ENCODE measurements at regions not wholly inside any gene's neighbourhood (a gene's known extent, or its start where the extent isn't known, plus 50 kb on each side); places are given as distances from the start of the nearest gene placed in this dataset.
"Not testable (repeated sequence)": the region's sequence is repeated elsewhere in the genome, so short reads cannot be mapped to it uniquely, and the experiment has no call there.

DNA sequence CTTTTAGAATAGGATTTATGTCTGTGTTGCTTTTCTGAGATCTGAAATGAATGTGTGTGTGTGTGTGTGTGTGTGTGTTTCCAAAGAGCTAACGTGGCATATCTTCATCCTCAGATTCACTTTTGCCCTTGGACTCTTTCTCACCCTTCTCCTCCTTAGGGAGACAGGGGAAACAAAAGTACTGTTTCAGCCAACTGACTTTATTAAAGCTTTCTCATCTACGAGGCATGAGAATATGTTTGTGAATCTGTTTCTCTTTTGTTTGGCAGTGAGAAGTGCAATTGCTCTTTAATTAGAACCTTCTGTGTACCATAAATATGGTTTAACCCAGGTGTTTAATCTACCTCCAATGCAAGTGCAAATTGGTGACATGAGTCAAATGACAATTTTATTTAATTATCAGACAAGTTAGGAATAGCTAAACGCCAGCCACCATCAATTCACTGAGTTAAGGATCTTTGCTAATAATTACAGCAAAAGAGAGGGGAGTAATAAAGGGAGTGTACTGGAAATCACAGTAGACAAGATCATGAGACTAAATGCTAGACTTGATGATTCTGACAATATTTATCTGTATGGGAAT is 186.4 kb upstream of the COL3A1 start:
- peak; percentile 23 for DNase-seq (ENCODE audit: low spot score)
- Histone ChIP-seq H3K4me1 (ENCODE audit: insufficient read depth, low read length, poor library complexity, severe bottlenecking) (peaks cover 29% of the 10 kb centered on the region), H3K4me3 (ENCODE audit: low read depth, low read length, poor library complexity, severe bottlenecking) (no peak overlapping the region), H3K27me3 (replicated peaks; ENCODE audit: insufficient read depth, low read depth, low read length, poor library complexity) (no peaks in the 10 kb centered on the region), H3K36me3 (ENCODE audit: insufficient read depth, low read length, poor library complexity, severe bottlenecking) (no peaks in the 10 kb centered on the region), H3K9me3 (ENCODE audit: low read depth, low read length, poor library complexity, severe bottlenecking) (no peaks in the 10 kb centered on the region), H3K27ac (ENCODE audit: low read depth, low read length, poor library complexity, severe bottlenecking) (peak overlapping the region; percentile 11)
- POLR2A ChIA-PET (ENCODE audit: low non-redundant PET): interaction anchor here (0.7 kb wide), 1 partner anchor 181 kb away, joined by 3 read pairs; no protein-coding TSS in a partner anchor
- no peak for TF ChIP-seq CTCF (conservative IDR thresholded peaks at IDR 0.05; ENCODE audit: low read depth, low read length)
- TF ChIP-seq EZH2 (IDR thresholded peaks at IDR 0.05; ENCODE audit: borderline replicate concordance, low read depth, low read length, poor library complexity, severe bottlenecking): no peak
- intact Hi-C loops (cut with micrococcal nuclease; ENCODE audit: unreplicated experiment): no loop called here
- CTCF ChIA-PET: no interaction called here
- BruUV-seq (replicated peaks): no TSS peak

GRCh38 chr2:188788621-188789020 is 185.6 kb upstream of the COL3A1 start:
- TF ChIP-seq CTCF (conservative IDR thresholded peaks at IDR 0.05; ENCODE audit: low read depth, low read length) (no peak), EZH2 (IDR thresholded peaks at IDR 0.05; ENCODE audit: borderline replicate concordance, low read depth, low read length, poor library complexity, severe bottlenecking) (no peak)
- H3K9me3 ChIP-seq (ENCODE audit: low read depth, low read length, poor library complexity, severe bottlenecking): no peaks in the 10 kb centered on the region
- CTCF ChIA-PET: no interaction called here
- peaks cover 29% of the 10 kb centered on the region for H3K4me1 ChIP-seq (ENCODE audit: insufficient read depth, low read length, poor library complexity, severe bottlenecking)
- H3K27me3 ChIP-seq (replicated peaks; ENCODE audit: insufficient read depth, low read depth, low read length, poor library complexity): no peaks in the 10 kb centered on the region
- intact Hi-C loops (cut with micrococcal nuclease; ENCODE audit: unreplicated experiment): no loop called here
- BruUV-seq (replicated peaks): no TSS peak
- peak overlapping the region; percentile 5 for H3K27ac ChIP-seq (ENCODE audit: low read depth, low read length, poor library complexity, severe bottlenecking)
- DNase-seq (ENCODE audit: low spot score): peak; percentile 77
- POLR2A ChIA-PET (ENCODE audit: low non-redundant PET): interaction anchor here (0.6 kb wide), 1 partner anchor 65 kb away, joined by 3 read pairs; no protein-coding TSS in a partner anchor
- no peak overlapping the region for H3K4me3 ChIP-seq (ENCODE audit: low read depth, low read length, poor library complexity, severe bottlenecking)
- no peaks in the 10 kb centered on the region for H3K36me3 ChIP-seq (ENCODE audit: insufficient read depth, low read length, poor library complexity, severe bottlenecking)

DNA sequence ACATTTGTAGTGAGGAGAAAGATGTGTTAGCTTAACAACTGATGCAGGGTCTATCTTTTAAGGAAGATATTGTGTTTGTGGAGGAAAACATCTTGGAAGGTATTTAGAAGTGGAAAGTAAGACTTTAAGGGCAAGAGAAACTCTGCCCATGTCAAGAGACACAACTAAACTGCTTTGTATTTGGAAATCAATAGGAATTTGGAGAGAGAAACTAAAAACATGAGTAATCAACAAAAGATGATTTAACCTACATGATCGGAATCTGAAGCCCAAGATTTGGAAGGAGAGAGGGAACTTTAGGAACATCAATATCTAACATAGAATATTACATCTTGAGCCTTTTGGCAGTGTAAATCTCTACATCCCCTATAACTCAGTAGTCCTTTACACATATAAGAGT is 184.2 kb upstream of the COL3A1 start:
- CTCF ChIA-PET: no interaction called here
- intact Hi-C loops (cut with micrococcal nuclease; ENCODE audit: unreplicated experiment): no loop called here
- POLR2A ChIA-PET (ENCODE audit: low non-redundant PET): no interaction called here
- TF ChIP-seq CTCF (conservative IDR thresholded peaks at IDR 0.05; ENCODE audit: low read depth, low read length) (no peak), EZH2 (IDR thresholded peaks at IDR 0.05; ENCODE audit: borderline replicate concordance, low read depth, low read length, poor library complexity, severe bottlenecking) (no peak)
- BruUV-seq (replicated peaks): no TSS peak
- no peak for DNase-seq (ENCODE audit: low spot score)
- Histone ChIP-seq H3K36me3 (ENCODE audit: insufficient read depth, low read length, poor library complexity, severe bottlenecking) (no peaks in the 10 kb centered on the region), H3K4me1 (ENCODE audit: insufficient read depth, low read length, poor library complexity, severe bottlenecking) (peaks cover 29% of the 10 kb centered on the region), H3K4me3 (ENCODE audit: low read depth, low read length, poor library complexity, severe bottlenecking) (no peak overlapping the region), H3K9me3 (ENCODE audit: low read depth, low read length, poor library complexity, severe bottlenecking) (no peaks in the 10 kb centered on the region), H3K27me3 (replicated peaks; ENCODE audit: insufficient read depth, low read depth, low read length, poor library complexity) (no peaks in the 10 kb centered on the region), H3K27ac (ENCODE audit: low read depth, low read length, poor library complexity, severe bottlenecking) (no peak overlapping the region)

GRCh38 chr2:188794453-188794852 is 179.7 kb upstream of the COL3A1 start:
- intact Hi-C loops (cut with micrococcal nuclease; ENCODE audit: unreplicated experiment); CTCF ChIA-PET; POLR2A ChIA-PET (ENCODE audit: low non-redundant PET): not testable (repeated sequence)

More at GRCh38 chr2:188794453-188794852, 179.7 kb upstream of the COL3A1 start:
- not testable (repeated sequence) for H3K9me3 ChIP-seq (ENCODE audit: low read depth, low read length, poor library complexity, severe bottlenecking); H3K36me3 ChIP-seq (ENCODE audit: insufficient read depth, low read length, poor library complexity, severe bottlenecking); DNase-seq (ENCODE audit: low spot score); BruUV-seq (replicated peaks); H3K4me1 ChIP-seq (ENCODE audit: insufficient read depth, low read length, poor library complexity, severe bottlenecking); H3K4me3 ChIP-seq (ENCODE audit: low read depth, low read length, poor library complexity, severe bottlenecking); H3K27me3 ChIP-seq (replicated peaks; ENCODE audit: insufficient read depth, low read depth, low read length, poor library complexity); H3K27ac ChIP-seq (ENCODE audit: low read depth, low read length, poor library complexity, severe bottlenecking)

All from A673 (cell line).